ENCODE measurements at regions not wholly inside any gene's neighbourhood (a gene's known extent, or its start where the extent isn't known, plus 50 kb on each side); places are given as distances from the start of the nearest gene placed in this dataset.
"Not testable (repeated sequence)": the region's sequence is repeated elsewhere in the genome, so short reads cannot be mapped to it uniquely, and the experiment has no call there.

- no peak for DNase-seq (ENCODE audit: low read depth, low spot score)
- in situ Hi-C loops (cut with HindIII; ENCODE audit: low pct_unique_long_range_greater_than_20kb, low sequenced_read_pairs): no loop called here
Observed at GRCh38 chr6:144534180-144534579, 249.0 kb downstream of the UTRN start.

- in situ Hi-C loops (cut with HindIII; ENCODE audit: low pct_unique_long_range_greater_than_20kb, low sequenced_read_pairs): no loop called here
- no peak for DNase-seq (ENCODE audit: low read depth, low spot score)
Observed at GRCh38 chr6:144535630-144536029, 250.5 kb downstream of the UTRN start.

GRCh38 chr6:144536079-144536478 is 250.9 kb downstream of the UTRN start:
- in situ Hi-C loops (cut with HindIII; ENCODE audit: low pct_unique_long_range_greater_than_20kb, low sequenced_read_pairs): no loop called here
- no peak for DNase-seq (ENCODE audit: low read depth, low spot score)

GRCh38 chr6:144543006-144543871 is 258.1 kb downstream of the UTRN start:
- no peak for DNase-seq (ENCODE audit: low read depth, low spot score)
- in situ Hi-C loops (cut with HindIII; ENCODE audit: low pct_unique_long_range_greater_than_20kb, low sequenced_read_pairs): no loop called here

- no peak for DNase-seq (ENCODE audit: low read depth, low spot score)
- in situ Hi-C loops (cut with HindIII; ENCODE audit: low pct_unique_long_range_greater_than_20kb, low sequenced_read_pairs): no loop called here
Observed at GRCh38 chr6:144544266-144544830, 259.2 kb downstream of the UTRN start.

- DNase-seq (ENCODE audit: low read depth, low spot score): no peak
- in situ Hi-C loops (cut with HindIII; ENCODE audit: low pct_unique_long_range_greater_than_20kb, low sequenced_read_pairs): no loop called here
Observed at GRCh38 chr6:144546807-144547206, 261.7 kb downstream of the UTRN start.

GRCh38 chr6:144547409-144547808 is 262.3 kb downstream of the UTRN start:
- in situ Hi-C loops (cut with HindIII; ENCODE audit: low pct_unique_long_range_greater_than_20kb, low sequenced_read_pairs): no loop called here
- no peak for DNase-seq (ENCODE audit: low read depth, low spot score)

GRCh38 chr6:144548536-144548935 is 263.4 kb downstream of the UTRN start:
- in situ Hi-C loops (cut with HindIII; ENCODE audit: low pct_unique_long_range_greater_than_20kb, low sequenced_read_pairs): no loop called here
- DNase-seq (ENCODE audit: low read depth, low spot score): no peak

- no peak for DNase-seq (ENCODE audit: low read depth, low spot score)
- in situ Hi-C loops (cut with HindIII; ENCODE audit: low pct_unique_long_range_greater_than_20kb, low sequenced_read_pairs): no loop called here
Observed at GRCh38 chr6:144549837-144550747, 265.0 kb downstream of the UTRN start.

- in situ Hi-C loops (cut with HindIII; ENCODE audit: low pct_unique_long_range_greater_than_20kb, low sequenced_read_pairs): no loop called here
- no peak for DNase-seq (ENCODE audit: low read depth, low spot score)
Observed at GRCh38 chr6:144551339-144551738, 266.2 kb downstream of the UTRN start.

- DNase-seq (ENCODE audit: low read depth, low spot score): no peak
- in situ Hi-C loops (cut with HindIII; ENCODE audit: low pct_unique_long_range_greater_than_20kb, low sequenced_read_pairs): no loop called here
Observed at GRCh38 chr6:144555066-144555465, 269.9 kb downstream of the UTRN start.

GRCh38 chr6:144559865-144560593 is 274.9 kb downstream of the UTRN start:
- no peak for DNase-seq (ENCODE audit: low read depth, low spot score)
- in situ Hi-C loops (cut with HindIII; ENCODE audit: low pct_unique_long_range_greater_than_20kb, low sequenced_read_pairs): no loop called here

GRCh38 chr6:144561455-144562043 is 276.4 kb downstream of the UTRN start:
- in situ Hi-C loops (cut with HindIII; ENCODE audit: low pct_unique_long_range_greater_than_20kb, low sequenced_read_pairs): no loop called here
- DNase-seq (ENCODE audit: low read depth, low spot score): no peak

GRCh38 chr6:144564202-144564601 is 279.1 kb downstream of the UTRN start:
- no peak for DNase-seq (ENCODE audit: low read depth, low spot score)
- in situ Hi-C loops (cut with HindIII; ENCODE audit: low pct_unique_long_range_greater_than_20kb, low sequenced_read_pairs): no loop called here

- in situ Hi-C loops (cut with HindIII; ENCODE audit: low pct_unique_long_range_greater_than_20kb, low sequenced_read_pairs): no loop called here
Observed at GRCh38 chr6:144566868-144567615, 281.9 kb downstream of the UTRN start.

GRCh38 chr6:144568241-144568640 is 283.1 kb downstream of the UTRN start:
- DNase-seq (ENCODE audit: low read depth, low spot score): no peak
- in situ Hi-C loops (cut with HindIII; ENCODE audit: low pct_unique_long_range_greater_than_20kb, low sequenced_read_pairs): no loop called here

More at GRCh38 chr6:144566868-144567615, 281.9 kb downstream of the UTRN start:
- DNase-seq (ENCODE audit: low read depth, low spot score): peak; percentile 38

GRCh38 chr6:144572541-144572940 is 287.4 kb downstream of the UTRN start:
- in situ Hi-C loops (cut with HindIII; ENCODE audit: low pct_unique_long_range_greater_than_20kb, low sequenced_read_pairs); DNase-seq (ENCODE audit: low read depth, low spot score): not testable (repeated sequence)
